Activated T-cell treated with anti-CD3 and anti-CD28 coated beads, Interleukin-2, amount 50 U/mL, for 72 hours (primary cell): ENCODE measurements at regions not wholly inside any gene's neighbourhood (a gene's known extent, or its start where the extent isn't known, plus 50 kb on each side); places are given as distances from the start of the nearest gene placed in this dataset.

Experiments used
- ATAC-seq, 2 donors: fragments of 150-1000 bp; cut with Tn5 transposase; replicated peaks in 1 of 2; 2 replicates each; pipeline ENCODE4 v1.10.0; 2021; ENCODE audit warnings: moderate library complexity in 2 of 2, mild to moderate bottlenecking in 1 of 2
- DNase-seq, 2 donors: peaks; one replicate each; pipeline ENCODE4 v3.0.0; 2021 to 2022; ENCODE audit warnings: mixed read lengths in 1 of 2
- H3K27ac Mint-ChIP-seq: one replicate; pipeline ENCODE4 v1.8.0; 2022; ENCODE audit warnings: mild to moderate bottlenecking, moderate library complexity, mixed read lengths
- H3K27me3 Mint-ChIP-seq: one replicate; pipeline ENCODE4 v1.8.0; 2022; ENCODE audit warnings: low read depth, mixed read lengths
- H3K36me3 Mint-ChIP-seq, 2 donors: one replicate each; pipeline ENCODE4 v1.8.0; 2022; ENCODE audit warnings: mixed read lengths in 2 of 2, mild to moderate bottlenecking in 1 of 2; ENCODE audit not compliant: insufficient read depth in 2 of 2
- H3K4me1 Mint-ChIP-seq: one replicate; pipeline ENCODE4 v1.8.0; 2022; ENCODE audit warnings: low read depth, mixed read lengths
- H3K4me3 Mint-ChIP-seq, 2 donors: one replicate each; pipeline ENCODE4 v1.8.0; 2022; ENCODE audit warnings: mild to moderate bottlenecking in 2 of 2, mixed read lengths in 2 of 2, moderate library complexity in 2 of 2
- H3K9me3 Mint-ChIP-seq, 2 donors: one replicate each; pipeline ENCODE4 v1.8.0; 2022; ENCODE audit warnings: mixed read lengths in 2 of 2

DNA sequence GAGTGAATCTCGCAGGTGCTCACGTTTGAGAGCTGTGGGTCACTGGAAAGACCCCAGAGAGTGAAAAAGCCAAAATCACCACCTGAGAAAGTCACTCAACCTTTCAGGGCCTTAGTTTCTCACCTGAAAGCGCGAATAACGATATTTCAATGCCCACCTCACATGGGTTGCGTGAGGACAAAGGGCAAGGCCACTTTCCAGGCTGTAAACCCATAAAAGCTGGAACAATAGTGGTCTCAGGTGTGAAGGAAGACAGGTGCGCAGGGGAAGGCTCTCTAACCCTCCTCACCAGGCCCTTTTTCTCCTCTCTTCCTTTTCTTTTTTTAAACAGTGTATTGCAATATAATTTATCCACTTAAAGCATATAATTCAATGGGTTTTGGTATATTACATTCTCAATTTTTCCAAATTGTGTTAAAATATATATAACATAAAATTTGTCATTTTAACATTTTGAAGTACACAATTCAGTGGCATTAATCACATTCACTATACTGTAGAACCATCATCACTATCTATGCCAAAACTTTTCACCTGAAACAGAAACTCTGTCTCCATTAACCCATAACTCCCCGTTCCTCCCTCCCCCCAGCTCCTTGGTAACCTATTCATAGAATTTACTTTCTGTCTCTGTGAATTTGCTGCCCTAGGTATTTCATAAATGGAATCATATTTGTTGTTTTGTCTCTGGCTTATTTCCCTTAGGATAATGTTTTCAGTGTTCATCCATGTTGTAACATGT lies 118.4 kb upstream of the TNR start:
- DNase-seq (no peak), ATAC-seq (no peak)
- Mint-ChIP-seq H3K27ac (no peak overlapping the region), H3K4me3 (no peak overlapping the region), H3K4me1 (no peaks in the 10 kb centered on the region), H3K27me3 (peaks cover 26% of the 10 kb centered on the region), H3K9me3 (no peaks in the 10 kb centered on the region), H3K36me3 (no peaks in the 10 kb centered on the region)

DNA sequence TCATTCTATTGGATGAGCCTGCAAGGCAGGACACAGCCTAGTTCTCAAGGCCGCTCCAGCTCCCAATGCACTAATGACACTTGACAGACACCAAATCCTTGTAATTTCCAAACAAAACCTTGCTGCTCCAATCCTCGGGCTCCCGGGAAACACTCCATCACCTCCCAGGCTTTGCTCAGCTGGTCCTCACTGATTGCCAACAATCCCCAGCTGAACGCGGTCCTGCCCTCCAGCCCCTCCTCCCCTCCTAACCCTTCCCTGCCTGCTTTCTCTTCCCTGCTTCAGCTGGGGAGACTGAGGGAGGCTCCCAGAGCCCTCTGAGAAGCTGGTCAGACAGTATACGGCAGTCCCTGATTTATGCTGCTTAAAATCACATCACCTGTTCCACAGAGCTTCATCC lies 114.4 kb upstream of the TNR start:
- no peak overlapping the region for H3K4me3 Mint-ChIP-seq

DNA sequence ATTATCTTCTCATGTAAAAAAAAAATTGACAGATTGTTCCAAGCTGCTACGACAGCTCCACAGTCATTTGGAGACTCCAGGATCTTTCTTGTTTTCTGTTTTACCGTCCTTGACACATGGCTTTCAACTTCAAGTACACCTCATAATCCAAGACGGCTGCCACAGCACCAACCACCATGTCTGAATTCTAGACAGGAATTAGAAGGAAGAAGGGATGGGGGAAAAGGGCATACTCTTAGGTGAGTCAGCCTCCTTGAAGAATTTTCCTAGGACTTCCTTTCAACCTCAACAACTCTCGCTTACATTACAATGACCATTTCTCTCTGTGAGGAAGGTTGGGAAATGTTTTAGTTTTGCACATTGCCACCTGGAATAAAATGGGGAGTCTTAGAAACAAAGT lies 110.3 kb upstream of the TNR start:
- no peaks in the 10 kb centered on the region for H3K4me1 Mint-ChIP-seq
- H3K27me3 Mint-ChIP-seq, result peaks cover 20% of the 10 kb centered on the region
- ATAC-seq (no peak), DNase-seq (no peak)
- H3K27ac Mint-ChIP-seq, result no peak overlapping the region
- H3K36me3 Mint-ChIP-seq, result no peaks in the 10 kb centered on the region
- H3K9me3 Mint-ChIP-seq, result peaks cover 0 to 2% of the 10 kb centered on the region in 2 donors
- H3K4me3 Mint-ChIP-seq, result no peak overlapping the region

More for the DNA sequence above, 114.4 kb upstream of the TNR start:
- Mint-ChIP-seq H3K27ac (no peak overlapping the region), H3K36me3 (no peaks in the 10 kb centered on the region), H3K9me3 (no peaks in the 10 kb centered on the region), H3K4me1 (no peaks in the 10 kb centered on the region), H3K27me3 (peaks cover 34% of the 10 kb centered on the region)
- ATAC-seq, result no peak
- no peak for DNase-seq

DNA sequence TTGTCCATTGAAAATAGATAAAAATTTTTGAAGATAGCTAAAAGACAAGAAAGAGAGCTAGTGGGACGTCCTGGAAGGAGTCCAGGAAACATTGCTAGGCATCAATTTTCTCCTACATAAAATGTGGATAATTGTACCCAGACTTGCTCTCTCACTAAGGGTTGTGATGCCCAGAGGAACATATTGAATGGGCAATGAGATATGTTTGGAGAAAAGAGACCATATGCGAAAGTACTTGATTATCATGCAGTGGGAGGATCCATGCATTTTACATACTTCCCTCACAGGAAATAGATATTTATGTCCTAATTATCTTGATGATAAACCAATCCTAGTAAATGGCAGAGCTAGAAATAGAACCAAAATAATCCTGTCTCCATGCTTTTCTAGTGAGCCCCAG lies 108.4 kb upstream of the TNR start:
- Mint-ChIP-seq H3K4me1 (no peaks in the 10 kb centered on the region), H3K27ac (no peak overlapping the region), H3K27me3 (peaks cover 8% of the 10 kb centered on the region), H3K9me3 (peaks cover 0 to 2% of the 10 kb centered on the region in 2 donors), H3K36me3 (no peaks in the 10 kb centered on the region), H3K4me3 (no peak overlapping the region)
- no peak for DNase-seq
- ATAC-seq, result no peak

DNA sequence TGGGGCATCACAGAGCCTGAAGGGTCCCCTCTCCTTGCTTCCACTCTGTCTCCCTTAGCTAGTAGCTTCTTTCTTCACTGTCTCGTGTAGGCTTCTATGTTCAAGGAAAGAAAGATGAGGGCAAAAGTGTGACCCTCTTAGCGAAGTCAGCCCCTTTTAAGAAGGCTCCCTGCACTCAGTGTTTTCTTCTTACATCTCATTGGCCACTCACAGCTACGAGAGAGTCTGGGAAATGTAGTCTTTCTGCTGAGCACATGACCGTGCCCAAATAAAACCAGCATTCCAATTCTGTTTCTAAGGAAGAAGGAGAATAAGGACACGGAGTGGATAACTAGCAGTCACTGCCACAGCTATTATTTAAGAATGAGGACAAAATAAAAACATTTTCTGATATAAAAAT lies 104.9 kb upstream of the TNR start:
- H3K27ac Mint-ChIP-seq, result no peak overlapping the region
- H3K27me3 Mint-ChIP-seq, result no peaks in the 10 kb centered on the region
- ATAC-seq (no peak), DNase-seq (no peak)
- no peak overlapping the region for H3K4me3 Mint-ChIP-seq
- H3K4me1 Mint-ChIP-seq, result no peaks in the 10 kb centered on the region
- peaks cover 0 to 2% of the 10 kb centered on the region in 2 donors for H3K9me3 Mint-ChIP-seq
- H3K36me3 Mint-ChIP-seq, result no peaks in the 10 kb centered on the region

DNA sequence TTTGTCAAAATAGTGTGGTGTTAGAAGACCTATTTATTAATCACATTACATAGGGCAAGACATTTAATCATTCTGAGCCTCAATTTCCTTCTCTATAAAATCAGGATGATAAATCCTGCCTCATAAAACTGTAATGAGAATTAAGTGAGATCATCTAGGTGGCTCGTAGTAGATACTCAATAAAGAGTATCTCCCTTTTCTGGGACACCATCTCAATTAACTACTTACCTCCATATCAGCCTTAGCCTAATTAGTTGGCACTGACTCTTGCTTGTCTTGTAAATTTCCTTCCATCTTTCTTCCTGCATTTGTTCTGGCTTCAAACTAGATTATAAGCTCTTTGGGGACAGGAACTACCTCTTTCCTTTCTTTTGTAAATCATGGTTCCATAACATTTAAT lies 102.6 kb upstream of the TNR start:
- ATAC-seq (no peak), DNase-seq (no peak)
- no peaks in the 10 kb centered on the region for H3K36me3 Mint-ChIP-seq
- H3K4me1 Mint-ChIP-seq, result no peaks in the 10 kb centered on the region
- H3K9me3 Mint-ChIP-seq, result peaks cover 2 to 4% of the 10 kb centered on the region in 2 donors
- no peak overlapping the region for H3K4me3 Mint-ChIP-seq
- H3K27ac Mint-ChIP-seq, result no peak overlapping the region
- H3K27me3 Mint-ChIP-seq, result peaks cover 9% of the 10 kb centered on the region

DNA sequence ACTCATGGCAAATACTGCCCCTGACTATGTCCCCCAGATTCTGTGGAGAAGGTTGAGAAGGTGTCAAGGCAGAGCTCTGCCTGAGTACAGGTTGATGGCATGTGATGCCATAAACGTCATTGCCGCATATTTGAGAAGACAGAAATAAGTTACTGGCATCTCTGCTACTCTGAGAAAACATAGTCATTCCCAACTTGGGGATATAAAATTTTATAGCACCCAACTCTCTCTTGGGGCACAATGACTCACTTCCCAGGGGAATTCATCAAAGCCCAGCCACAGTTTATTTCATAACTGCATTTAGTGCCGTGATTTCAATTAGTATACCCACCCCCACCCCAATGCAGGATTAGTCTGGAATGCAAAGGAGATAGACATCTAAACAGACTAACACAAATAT lies 101.9 kb upstream of the TNR start:
- Mint-ChIP-seq H3K27me3 (peaks cover 10% of the 10 kb centered on the region), H3K27ac (no peak overlapping the region), H3K36me3 (no peaks in the 10 kb centered on the region), H3K4me3 (no peak overlapping the region), H3K9me3 (peaks cover 0 to 4% of the 10 kb centered on the region in 2 donors), H3K4me1 (peaks cover under 1% of the 10 kb centered on the region)
- DNase-seq, result no peak
- ATAC-seq, result no peak

DNA sequence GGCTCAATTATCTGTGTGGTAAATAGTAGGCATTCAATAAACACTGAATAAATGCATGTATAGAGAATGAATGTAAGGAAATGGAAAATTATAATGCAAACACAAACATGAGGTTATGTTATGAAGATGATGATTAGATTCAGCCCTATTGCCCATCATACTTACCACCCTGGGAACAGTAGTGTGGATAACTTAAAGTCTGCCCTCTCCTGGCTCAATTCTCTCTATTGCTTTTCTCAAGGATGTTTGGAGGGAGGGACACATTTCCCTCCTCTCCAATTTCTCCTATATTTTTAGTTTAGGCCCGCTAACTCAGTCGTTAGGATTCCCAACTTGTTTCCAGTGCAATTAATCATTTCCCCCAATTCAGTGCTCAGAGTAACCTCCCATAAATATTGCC lies 101.5 kb upstream of the TNR start:
- Mint-ChIP-seq H3K9me3 (peaks cover 0 to 4% of the 10 kb centered on the region in 2 donors), H3K36me3 (no peaks in the 10 kb centered on the region), H3K27me3 (peaks cover 12% of the 10 kb centered on the region), H3K4me3 (no peak overlapping the region), H3K27ac (no peak overlapping the region), H3K4me1 (peaks cover 5% of the 10 kb centered on the region)
- ATAC-seq (no peak), DNase-seq (no peak)

DNA sequence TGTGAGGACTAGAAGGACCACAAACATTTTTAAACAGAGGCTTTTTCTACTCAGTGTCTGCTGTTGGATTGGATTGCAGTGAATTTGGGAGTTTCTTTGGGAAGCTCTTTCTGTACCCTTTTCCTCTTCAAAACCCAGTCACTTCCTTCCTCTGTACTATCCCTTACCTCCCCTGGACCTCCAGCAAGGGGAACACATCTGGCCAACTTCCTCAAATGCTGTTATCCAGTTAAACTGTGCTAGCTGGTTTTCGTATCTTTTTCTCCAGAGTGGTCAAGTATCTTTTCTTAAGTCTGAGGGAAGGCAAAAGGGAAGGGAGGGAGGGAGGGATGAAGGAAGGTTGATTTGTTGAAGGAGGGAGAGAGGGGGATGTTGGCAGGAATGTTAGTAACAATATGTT lies 99.2 kb upstream of the TNR start:
- no peaks in the 10 kb centered on the region for H3K36me3 Mint-ChIP-seq

DNA sequence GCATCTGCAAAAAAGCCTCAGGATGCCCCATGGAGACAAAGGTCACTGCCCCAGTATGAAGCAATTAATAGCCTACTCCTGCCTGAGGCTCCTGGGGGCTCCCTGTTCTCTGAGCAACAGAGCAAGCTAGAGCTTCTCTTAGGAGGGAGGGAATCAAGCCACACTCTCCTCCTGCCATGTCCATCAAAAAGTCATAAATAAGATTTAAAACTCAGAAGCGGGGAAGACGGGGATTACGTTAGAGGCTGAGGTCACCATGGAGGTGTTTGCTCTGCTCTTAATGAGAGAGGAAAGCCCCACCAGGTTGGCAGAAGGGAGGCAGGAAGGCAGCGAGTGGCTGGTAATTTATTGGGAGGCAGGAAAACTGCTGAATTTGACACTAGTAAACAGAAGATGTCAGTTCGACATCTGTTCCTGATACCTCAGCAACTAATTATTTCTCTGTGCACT lies 98.4 kb upstream of the TNR start:
- peaks cover 7% of the 10 kb centered on the region for H3K4me1 Mint-ChIP-seq
- ATAC-seq, result no peak
- H3K27me3 Mint-ChIP-seq, result peaks cover 20% of the 10 kb centered on the region
- H3K9me3 Mint-ChIP-seq, result peaks cover 0 to 4% of the 10 kb centered on the region in 2 donors
- DNase-seq, result no peak
- no peak overlapping the region for H3K4me3 Mint-ChIP-seq
- H3K27ac Mint-ChIP-seq, result no peak overlapping the region
- no peaks in the 10 kb centered on the region for H3K36me3 Mint-ChIP-seq

More for the DNA sequence above, 99.2 kb upstream of the TNR start:
- Mint-ChIP-seq H3K9me3 (peaks cover 0 to 4% of the 10 kb centered on the region in 2 donors), H3K4me1 (peaks cover 7% of the 10 kb centered on the region), H3K27ac (no peak overlapping the region), H3K4me3 (no peak overlapping the region), H3K27me3 (peaks cover 20% of the 10 kb centered on the region)
- ATAC-seq (no peak), DNase-seq (no peak)

DNA sequence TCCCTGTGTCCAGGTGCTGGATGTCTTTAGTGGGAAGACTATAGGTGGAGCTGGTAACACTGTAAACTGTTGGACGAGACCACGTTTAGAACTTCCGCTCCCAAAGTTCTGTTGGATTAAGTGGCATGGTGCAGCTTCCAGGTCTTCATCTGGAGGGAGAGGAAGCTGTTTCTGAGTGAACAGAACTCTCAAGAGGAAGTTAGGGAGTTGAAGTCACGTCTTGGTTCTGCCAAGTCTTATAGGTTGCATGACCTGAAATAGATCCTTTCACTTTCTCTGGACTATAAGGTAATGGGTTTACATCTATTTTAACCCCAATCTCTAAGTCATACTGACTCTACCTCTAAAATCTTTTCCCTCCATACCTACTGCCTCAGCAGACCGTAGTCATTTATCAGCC lies 97.4 kb upstream of the TNR start:
- DNase-seq (no peak), ATAC-seq (no peak)
- Mint-ChIP-seq H3K9me3 (peaks cover 0 to 4% of the 10 kb centered on the region in 2 donors), H3K36me3 (no peaks in the 10 kb centered on the region), H3K4me1 (peaks cover 7% of the 10 kb centered on the region), H3K27ac (no peak overlapping the region), H3K4me3 (no peak overlapping the region), H3K27me3 (peaks cover 20% of the 10 kb centered on the region)

DNA sequence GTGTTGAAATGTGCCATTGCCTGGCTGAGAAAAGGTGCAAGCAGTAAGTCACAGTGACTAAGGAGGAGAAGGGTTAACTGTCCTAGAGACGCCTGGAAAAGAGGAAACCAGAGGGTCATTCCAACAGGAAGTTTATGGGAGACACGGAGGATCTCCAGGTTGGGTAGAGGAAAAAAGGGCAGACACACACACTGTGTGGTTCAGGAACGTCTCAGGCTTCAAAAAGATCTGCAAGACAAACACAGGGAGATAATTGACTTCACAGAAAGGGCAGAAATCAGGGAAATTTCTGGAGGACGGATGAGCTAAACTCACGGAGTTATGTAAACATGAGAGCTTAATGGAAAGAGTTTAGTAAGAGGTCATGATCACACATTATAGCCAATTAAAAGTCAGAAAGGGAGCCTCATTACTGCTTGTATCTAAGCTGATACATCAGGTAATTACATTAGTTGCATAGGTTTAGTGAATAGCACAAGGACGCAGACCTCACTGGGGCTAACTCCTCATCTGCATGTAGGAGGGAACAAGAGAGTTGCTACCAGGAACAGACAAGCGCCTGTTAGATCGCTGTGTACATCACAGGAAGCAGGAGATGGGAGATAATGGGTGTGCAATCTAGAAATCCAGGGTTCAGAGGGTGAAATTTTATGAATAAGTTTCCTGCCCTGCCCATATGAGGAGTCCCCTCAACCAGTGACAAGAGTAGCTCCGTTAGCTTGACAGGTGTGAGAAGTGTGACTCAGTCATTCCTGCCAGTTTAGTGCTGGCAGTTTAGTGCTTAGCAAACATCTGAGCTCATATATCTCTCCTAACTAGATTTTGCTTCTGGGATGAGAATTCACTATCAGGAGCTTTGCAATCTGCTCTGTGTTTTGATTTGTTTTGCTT lies 96.6 kb upstream of the TNR start:
- Mint-ChIP-seq H3K4me3 (no peak overlapping the region), H3K27ac (no peak overlapping the region), H3K9me3 (peaks cover 0 to 4% of the 10 kb centered on the region in 2 donors), H3K36me3 (no peaks in the 10 kb centered on the region), H3K4me1 (peaks cover 7% of the 10 kb centered on the region), H3K27me3 (peaks cover 20% of the 10 kb centered on the region)
- DNase-seq, result no peak
- ATAC-seq, result peak; percentile 47 to 77

DNA sequence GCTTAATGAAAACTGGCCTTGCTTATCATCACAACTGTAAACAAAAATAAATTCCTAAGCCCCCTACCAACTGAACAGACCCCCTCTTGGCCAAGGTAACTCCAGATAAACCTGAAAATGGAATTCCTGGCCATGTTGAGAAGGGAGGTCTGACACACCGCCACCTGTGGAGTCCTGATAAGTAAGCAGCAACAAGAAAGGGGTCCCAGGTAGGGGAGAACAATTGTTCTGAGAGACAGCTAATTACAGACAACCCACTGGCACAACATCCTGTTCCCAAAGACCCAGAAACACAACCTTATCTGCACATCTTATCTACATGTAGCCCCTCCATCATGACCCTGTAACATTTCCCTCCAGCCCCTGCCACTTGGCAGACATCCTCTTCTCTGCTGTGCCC lies 91.2 kb upstream of the TNR start:
- Mint-ChIP-seq H3K4me1 (no peaks in the 10 kb centered on the region), H3K27me3 (peaks cover 5% of the 10 kb centered on the region), H3K36me3 (no peaks in the 10 kb centered on the region), H3K4me3 (no peak overlapping the region), H3K27ac (no peak overlapping the region), H3K9me3 (peaks cover 0 to 2% of the 10 kb centered on the region in 2 donors)
- DNase-seq, result no peak
- no peak for ATAC-seq
